Mesenchymal stem cell (in vitro differentiated cells and primary cell): ENCODE measurements at regions not wholly inside any gene's neighbourhood (a gene's known extent, or its start where the extent isn't known, plus 50 kb on each side); places are given as distances from the start of the nearest gene placed in this dataset.

Experiments used
- DNase-seq: peaks from one replicate; pipeline ENCODE4 v3.0.0-alpha.2; 2013
- H2AFZ ChIP-seq: one replicate; pipeline ENCODE4 v1.6.1; 2013; ENCODE audit warnings: low read depth, mild to moderate bottlenecking, control low read depth, inconsistent platforms, low read length, moderate library complexity
- H2AK5ac ChIP-seq: 2 replicates; pipeline ENCODE4 v1.6.1; 2013; ENCODE audit warnings: low read length, moderate library complexity, mild to moderate bottlenecking, inconsistent platforms; ENCODE audit not compliant: severe bottlenecking
- H2BK120ac ChIP-seq: one replicate; pipeline ENCODE4 v1.6.1; 2013; ENCODE audit warnings: low read depth, mild to moderate bottlenecking, inconsistent platforms, low read length, moderate library complexity
- H2BK12ac ChIP-seq, 2 experiments: one replicate each; pipeline ENCODE4 v1.6.1; 2013; ENCODE audit warnings: inconsistent platforms in 2 of 2, low read length in 2 of 2, mild to moderate bottlenecking in 2 of 2, moderate library complexity in 2 of 2, control low read depth in 1 of 2
- H2BK15ac ChIP-seq: one replicate; pipeline ENCODE4 v1.6.1; 2013; ENCODE audit warnings: mild to moderate bottlenecking, low read depth, inconsistent platforms; ENCODE audit not compliant: poor library complexity, severe bottlenecking
- H2BK5ac ChIP-seq: 2 replicates; pipeline ENCODE4 v1.6.1; 2013; ENCODE audit warnings: low read depth, mild to moderate bottlenecking, low read length, control low read depth, inconsistent platforms; ENCODE audit not compliant: poor library complexity, severe bottlenecking
- H3K14ac ChIP-seq, 2 experiments: one replicate each; pipeline ENCODE4 v1.6.1; 2013; ENCODE audit warnings: inconsistent platforms in 2 of 2, low read length in 2 of 2, control low read depth in 1 of 2, mild to moderate bottlenecking in 1 of 2, moderate library complexity in 1 of 2
- H3K18ac ChIP-seq, 2 experiments: one replicate each; pipeline ENCODE4 v1.6.1; 2013; ENCODE audit warnings: inconsistent platforms in 2 of 2, low read length in 2 of 2, control low read depth in 1 of 2, low read depth in 1 of 2, mild to moderate bottlenecking in 1 of 2
- H3K23ac ChIP-seq, 2 experiments: one replicate each; pipeline ENCODE4 v1.6.1; 2013; ENCODE audit warnings: inconsistent platforms in 2 of 2, low read length in 2 of 2, mild to moderate bottlenecking in 2 of 2, moderate library complexity in 2 of 2, control low read depth in 1 of 2
- H3K27ac ChIP-seq: 2 replicates; pipeline ENCODE4 v1.5.1; 2013; ENCODE audit warnings: mild to moderate bottlenecking, moderate library complexity, low read length, control low read depth, inconsistent platforms; ENCODE audit not compliant: poor library complexity, severe bottlenecking
- H3K27me3 ChIP-seq, 2 experiments: 2 replicates each; pipeline versions ENCODE4 v1.6.1 to v1.7.0; 2013; ENCODE audit warnings: low read length in 2 of 2, mild to moderate bottlenecking in 2 of 2, moderate library complexity in 2 of 2, control low read depth in 1 of 2, inconsistent platforms in 1 of 2; ENCODE audit not compliant: control insufficient read depth in 1 of 2, insufficient read depth in 1 of 2
- H3K36me3 ChIP-seq, 2 experiments: 2 replicates each; pipeline versions ENCODE4 v1.6.1 to v1.7.0; 2013; ENCODE audit warnings: low read length in 2 of 2, control low read depth in 1 of 2, inconsistent platforms in 1 of 2, low read depth in 1 of 2, mild to moderate bottlenecking in 1 of 2; ENCODE audit not compliant: insufficient read depth in 2 of 2, control insufficient read depth in 1 of 2
- H3K4ac ChIP-seq, 2 experiments: one replicate each; pipeline ENCODE4 v1.6.1; 2013; ENCODE audit warnings: inconsistent platforms in 2 of 2, low read length in 2 of 2, mild to moderate bottlenecking in 2 of 2, moderate library complexity in 2 of 2, control low read depth in 1 of 2, low read depth in 1 of 2
- H3K4me1 ChIP-seq: 2 replicates; pipeline ENCODE4 v1.6.1; 2013; ENCODE audit warnings: low read depth, low read length, control low read depth; ENCODE audit not compliant: control insufficient read depth, insufficient read depth
- H3K4me2 ChIP-seq: 2 replicates; pipeline ENCODE4 v1.6.1; 2013; ENCODE audit warnings: low read length, mild to moderate bottlenecking, inconsistent platforms; ENCODE audit not compliant: poor library complexity, severe bottlenecking
- H3K4me3 ChIP-seq, 2 experiments: 2 replicates each; pipeline versions ENCODE4 v1.5.1 to v1.7.0; 2013; ENCODE audit warnings: low read length in 2 of 2, mild to moderate bottlenecking in 2 of 2, control low read depth in 1 of 2, low read depth in 1 of 2; ENCODE audit not compliant: insufficient read depth in 1 of 2
- H3K79me1 ChIP-seq: replicated peaks from 2 replicates; pipeline ENCODE4 v1.6.1; 2013; ENCODE audit warnings: mild to moderate bottlenecking, control low read depth, low read length, inconsistent platforms; ENCODE audit not compliant: poor library complexity, severe bottlenecking
- H3K9ac ChIP-seq: 2 replicates; pipeline ENCODE4 v1.7.0; 2013; ENCODE audit warnings: mild to moderate bottlenecking, low read length, moderate library complexity
- H3K9me3 ChIP-seq: 2 replicates; pipeline ENCODE4 v1.7.0; 2013; ENCODE audit warnings: mild to moderate bottlenecking, low read length; ENCODE audit not compliant: control insufficient read depth
- H4K8ac ChIP-seq: one replicate; pipeline ENCODE4 v1.6.1; 2013; ENCODE audit warnings: inconsistent platforms, mild to moderate bottlenecking, low read length, moderate library complexity
- H4K91ac ChIP-seq: one replicate; pipeline ENCODE4 v1.6.1; 2013; ENCODE audit warnings: mild to moderate bottlenecking, low read length, inconsistent platforms
- WGBS: methylation state at CpG from one replicate; pipeline ENCODE4 v1.1.7; 2013; ENCODE audit warnings: mixed read lengths; 5-methylcytosine and 5-hydroxymethylcytosine counted together

- no peak overlapping the region for H2AK5ac ChIP-seq
- peak overlapping the region in 1 of 2 experiments; percentile 2 for H3K4me3 ChIP-seq
- no peak overlapping the region for H3K27ac ChIP-seq
- H3K4ac ChIP-seq, result no peak overlapping the region
- H3K4me1 ChIP-seq, result no peaks in the 10 kb centered on the region
- no peak overlapping the region for H3K9ac ChIP-seq
- no peak overlapping the region for H4K8ac ChIP-seq
- H2BK5ac ChIP-seq, result no peak overlapping the region
- peaks cover 0 to 57% of the 10 kb centered on the region in 2 experiments for H3K27me3 ChIP-seq
- H3K14ac ChIP-seq, result no peak overlapping the region
- no peak overlapping the region for H3K23ac ChIP-seq
- 86% methylated on average over 28 of the region's 28 CpGs for WGBS
- H2BK12ac ChIP-seq, result no peak overlapping the region
- H3K36me3 ChIP-seq, result no peaks in the 10 kb centered on the region
- H4K91ac ChIP-seq, result no peak overlapping the region
- H3K9me3 ChIP-seq, result no peaks in the 10 kb centered on the region
- DNase-seq, result no peak
- H2AFZ ChIP-seq, result no peak overlapping the region
- H2BK15ac ChIP-seq, result no peak overlapping the region
- no peaks in the 10 kb centered on the region for H3K79me1 ChIP-seq
- H2BK120ac ChIP-seq, result no peak overlapping the region
- H3K4me2 ChIP-seq, result no peak overlapping the region
- H3K18ac ChIP-seq, result no peak overlapping the region
Measured at GRCh38 chr12:132395192-132395907, 66.0 kb upstream of the GALNT9 start.

GRCh38 chr12:132393991-132394949, 64.9 kb upstream of the GALNT9 start:
- no peak overlapping the region for H4K91ac ChIP-seq
- H3K14ac ChIP-seq, result no peak overlapping the region
- H4K8ac ChIP-seq, result no peak overlapping the region
- 73% methylated on average over 36 of the region's 36 CpGs for WGBS
- no peak overlapping the region for H3K4me3 ChIP-seq
- no peak overlapping the region for H2AK5ac ChIP-seq
- H3K36me3 ChIP-seq, result no peaks in the 10 kb centered on the region
- no peak overlapping the region for H3K4ac ChIP-seq
- H3K18ac ChIP-seq, result no peak overlapping the region
- H3K9me3 ChIP-seq, result no peaks in the 10 kb centered on the region
- no peaks in the 10 kb centered on the region for H3K79me1 ChIP-seq
- no peak overlapping the region for H3K23ac ChIP-seq
- H3K4me2 ChIP-seq, result no peak overlapping the region
- H2AFZ ChIP-seq, result no peak overlapping the region
- H3K27ac ChIP-seq, result no peak overlapping the region
- H3K4me1 ChIP-seq, result no peaks in the 10 kb centered on the region
- no peak overlapping the region for H2BK5ac ChIP-seq
- H2BK120ac ChIP-seq, result no peak overlapping the region
- H3K27me3 ChIP-seq, result peaks cover 0 to 53% of the 10 kb centered on the region in 2 experiments
- no peak overlapping the region for H3K9ac ChIP-seq
- no peak overlapping the region for H2BK15ac ChIP-seq
- no peak overlapping the region for H2BK12ac ChIP-seq
- no peak for DNase-seq

GRCh38 chr12:132393245-132393795, 63.9 kb upstream of the GALNT9 start:
- Histone ChIP-seq H2AFZ (no peak overlapping the region), H3K36me3 (no peaks in the 10 kb centered on the region), H3K14ac (no peak overlapping the region), H3K79me1 (no peaks in the 10 kb centered on the region), H4K8ac (no peak overlapping the region), H3K27ac (no peak overlapping the region), H3K18ac (no peak overlapping the region), H4K91ac (peak overlapping the region; percentile 31), H3K23ac (no peak overlapping the region), H3K9ac (no peak overlapping the region), H2BK12ac (no peak overlapping the region), H2BK15ac (no peak overlapping the region), H3K9me3 (no peaks in the 10 kb centered on the region), H3K4ac (no peak overlapping the region), H2AK5ac (no peak overlapping the region), H3K27me3 (peaks cover 7 to 53% of the 10 kb centered on the region in 2 experiments), H3K4me1 (no peaks in the 10 kb centered on the region), H3K4me3 (no peak overlapping the region), H3K4me2 (no peak overlapping the region), H2BK5ac (no peak overlapping the region), H2BK120ac (no peak overlapping the region)
- no peak for DNase-seq
- 76% methylated on average over 19 of the region's 19 CpGs for WGBS
